ENCODE measurements at regions not wholly inside any gene's neighbourhood (a gene's known extent, or its start where the extent isn't known, plus 50 kb on each side); places are given as distances from the start of the nearest gene placed in this dataset.
A peak's percentile ranks its signal among the peaks of the same experiment; 100 is the strongest.

DNA sequence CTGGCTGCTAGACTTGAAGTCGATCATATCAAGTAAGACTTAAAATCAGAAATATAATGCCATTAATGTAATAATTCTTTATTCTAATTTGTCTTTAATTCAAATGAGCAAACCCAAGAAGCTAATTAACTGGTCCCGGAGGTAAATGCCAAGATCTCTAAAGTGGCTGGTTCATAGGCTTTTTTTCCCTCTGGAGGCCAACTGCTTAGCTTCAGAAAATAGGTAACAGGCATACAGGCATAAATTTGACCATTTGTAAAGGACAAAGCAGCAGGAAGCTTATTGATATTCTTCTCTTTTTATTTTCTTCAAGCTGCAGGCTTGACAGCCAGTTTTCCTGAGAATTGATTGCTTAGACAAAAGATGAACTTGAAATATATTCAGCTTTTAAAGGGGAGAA, 158.6 kb upstream of the RAP2B start:
- DNase-seq (ENCODE audit: low read depth in 1 of 2, low spot score in 1 of 2), result no peak
- Histone ChIP-seq H3K27me3 (ENCODE audit: insufficient read depth, poor library complexity, severe bottlenecking) (no peaks in the 10 kb centered on the region), H3K4me3 (replicated peaks; ENCODE audit: insufficient read depth, low read length) (no peak overlapping the region), H3K27ac (replicated peaks) (no peak overlapping the region)
- TF ChIP-seq, protein P1, sequence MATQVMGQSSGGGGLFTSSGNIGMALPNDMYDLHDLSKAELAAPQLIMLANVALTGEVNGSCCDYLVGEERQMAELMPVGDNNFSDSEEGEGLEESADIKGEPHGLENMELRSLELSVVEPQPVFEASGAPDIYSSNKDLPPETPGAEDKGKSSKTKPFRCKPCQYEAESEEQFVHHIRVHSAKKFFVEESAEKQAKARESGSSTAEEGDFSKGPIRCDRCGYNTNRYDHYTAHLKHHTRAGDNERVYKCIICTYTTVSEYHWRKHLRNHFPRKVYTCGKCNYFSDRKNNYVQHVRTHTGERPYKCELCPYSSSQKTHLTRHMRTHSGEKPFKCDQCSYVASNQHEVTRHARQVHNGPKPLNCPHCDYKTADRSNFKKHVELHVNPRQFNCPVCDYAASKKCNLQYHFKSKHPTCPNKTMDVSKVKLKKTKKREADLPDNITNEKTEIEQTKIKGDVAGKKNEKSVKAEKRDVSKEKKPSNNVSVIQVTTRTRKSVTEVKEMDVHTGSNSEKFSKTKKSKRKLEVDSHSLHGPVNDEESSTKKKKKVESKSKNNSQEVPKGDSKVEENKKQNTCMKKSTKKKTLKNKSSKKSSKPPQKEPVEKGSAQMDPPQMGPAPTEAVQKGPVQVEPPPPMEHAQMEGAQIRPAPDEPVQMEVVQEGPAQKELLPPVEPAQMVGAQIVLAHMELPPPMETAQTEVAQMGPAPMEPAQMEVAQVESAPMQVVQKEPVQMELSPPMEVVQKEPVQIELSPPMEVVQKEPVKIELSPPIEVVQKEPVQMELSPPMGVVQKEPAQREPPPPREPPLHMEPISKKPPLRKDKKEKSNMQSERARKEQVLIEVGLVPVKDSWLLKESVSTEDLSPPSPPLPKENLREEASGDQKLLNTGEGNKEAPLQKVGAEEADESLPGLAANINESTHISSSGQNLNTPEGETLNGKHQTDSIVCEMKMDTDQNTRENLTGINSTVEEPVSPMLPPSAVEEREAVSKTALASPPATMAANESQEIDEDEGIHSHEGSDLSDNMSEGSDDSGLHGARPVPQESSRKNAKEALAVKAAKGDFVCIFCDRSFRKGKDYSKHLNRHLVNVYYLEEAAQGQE (IDR thresholded peaks at IDR 0.05; ENCODE audit: insufficient replicate concordance, low read depth), result no peak
- TF ChIP-seq GABPA (IDR thresholded peaks at IDR 0.05; ENCODE audit: low read depth), result no peak
- no peak for TF ChIP-seq POLR2AphosphoS5 (IDR thresholded peaks at IDR 0.05; ENCODE audit: low read depth)
- no peak for TF ChIP-seq SPI1 (IDR thresholded peaks at IDR 0.05; ENCODE audit: borderline replicate concordance, low read depth)
- TF ChIP-seq, protein P2, sequence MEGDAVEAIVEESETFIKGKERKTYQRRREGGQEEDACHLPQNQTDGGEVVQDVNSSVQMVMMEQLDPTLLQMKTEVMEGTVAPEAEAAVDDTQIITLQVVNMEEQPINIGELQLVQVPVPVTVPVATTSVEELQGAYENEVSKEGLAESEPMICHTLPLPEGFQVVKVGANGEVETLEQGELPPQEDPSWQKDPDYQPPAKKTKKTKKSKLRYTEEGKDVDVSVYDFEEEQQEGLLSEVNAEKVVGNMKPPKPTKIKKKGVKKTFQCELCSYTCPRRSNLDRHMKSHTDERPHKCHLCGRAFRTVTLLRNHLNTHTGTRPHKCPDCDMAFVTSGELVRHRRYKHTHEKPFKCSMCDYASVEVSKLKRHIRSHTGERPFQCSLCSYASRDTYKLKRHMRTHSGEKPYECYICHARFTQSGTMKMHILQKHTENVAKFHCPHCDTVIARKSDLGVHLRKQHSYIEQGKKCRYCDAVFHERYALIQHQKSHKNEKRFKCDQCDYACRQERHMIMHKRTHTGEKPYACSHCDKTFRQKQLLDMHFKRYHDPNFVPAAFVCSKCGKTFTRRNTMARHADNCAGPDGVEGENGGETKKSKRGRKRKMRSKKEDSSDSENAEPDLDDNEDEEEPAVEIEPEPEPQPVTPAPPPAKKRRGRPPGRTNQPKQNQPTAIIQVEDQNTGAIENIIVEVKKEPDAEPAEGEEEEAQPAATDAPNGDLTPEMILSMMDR (IDR thresholded peaks at IDR 0.05; ENCODE audit: insufficient read depth, low read length), result no peak

DNA sequence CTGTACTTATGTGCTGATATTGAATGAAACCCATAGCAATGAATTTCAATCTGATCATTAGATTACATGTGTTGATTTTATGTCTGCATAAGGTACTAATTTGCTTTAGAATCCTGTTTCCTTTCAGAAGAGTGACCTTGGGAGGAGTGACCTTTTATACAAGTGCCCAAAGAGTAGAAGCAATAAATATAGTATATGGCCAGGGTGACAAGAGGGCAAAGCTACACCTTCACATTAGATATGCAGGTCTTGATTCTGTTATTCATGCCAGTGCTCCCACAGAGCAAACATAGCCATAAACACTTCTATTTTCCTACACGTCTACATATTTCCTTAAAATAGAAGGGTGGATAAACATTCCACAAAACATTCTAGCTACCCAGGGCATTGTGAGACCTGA, 158.2 kb upstream of the RAP2B start:
- H3K4me3 ChIP-seq (replicated peaks; ENCODE audit: insufficient read depth, low read length), result no peak overlapping the region
- DNase-seq (ENCODE audit: low read depth in 1 of 2, low spot score in 1 of 2), result no peak
- no peak for TF ChIP-seq SPI1 (IDR thresholded peaks at IDR 0.05; ENCODE audit: borderline replicate concordance, low read depth)
- TF ChIP-seq, protein P2 (IDR thresholded peaks at IDR 0.05; ENCODE audit: insufficient read depth, low read length), result no peak

DNA sequence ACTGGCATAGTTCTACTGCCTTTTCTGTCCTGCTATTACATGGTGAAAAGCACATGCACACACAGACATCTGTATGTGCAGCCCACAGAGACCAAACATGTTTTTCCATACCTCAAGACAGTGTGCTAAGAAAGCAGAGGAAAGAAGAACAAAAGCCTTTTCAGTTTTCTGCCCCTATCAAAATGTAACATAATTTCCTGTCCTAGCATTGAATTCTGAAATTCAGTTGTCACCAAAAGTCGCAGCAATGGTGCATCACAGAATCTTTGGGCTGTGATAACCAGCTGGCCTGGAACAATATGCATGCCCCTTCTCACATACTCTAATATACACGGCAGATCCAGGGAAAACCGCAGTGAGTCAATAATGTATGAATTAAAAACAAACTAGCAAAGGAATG, 153.8 kb upstream of the RAP2B start:
- no peak for TF ChIP-seq POLR2AphosphoS5 (IDR thresholded peaks at IDR 0.05; ENCODE audit: low read depth)
- TF ChIP-seq, protein P2 (IDR thresholded peaks at IDR 0.05; ENCODE audit: insufficient read depth, low read length), result no peak
- H3K27me3 ChIP-seq (ENCODE audit: insufficient read depth, poor library complexity, severe bottlenecking), result no peaks in the 10 kb centered on the region

More for the DNA sequence above, 158.2 kb upstream of the RAP2B start:
- Histone ChIP-seq H3K27ac (replicated peaks) (no peak overlapping the region), H3K27me3 (ENCODE audit: insufficient read depth, poor library complexity, severe bottlenecking) (no peaks in the 10 kb centered on the region)

DNA sequence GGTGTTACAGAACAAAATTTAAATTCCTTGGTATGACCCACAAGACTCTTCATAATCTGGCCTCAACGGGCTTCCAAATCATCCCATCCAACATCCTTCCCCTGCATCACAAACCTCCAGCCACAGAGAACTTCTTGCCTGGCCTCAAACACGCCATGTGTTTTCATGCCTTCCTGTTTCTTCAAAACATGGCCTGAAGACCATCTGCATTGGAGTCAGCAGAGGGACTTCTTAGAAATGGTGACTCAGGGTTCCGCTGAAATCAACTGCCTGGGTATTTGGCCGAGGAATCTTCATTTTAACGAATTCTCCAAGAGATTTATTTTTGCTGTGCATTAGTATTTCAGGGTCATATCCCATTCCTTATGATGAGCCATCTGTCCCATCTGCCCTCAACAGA, 138.1 kb upstream of the RAP2B start:
- no peak overlapping the region for H3K27ac ChIP-seq (replicated peaks)
- TF ChIP-seq, protein P2 (IDR thresholded peaks at IDR 0.05; ENCODE audit: insufficient read depth, low read length), result no peak
- TF ChIP-seq POLR2AphosphoS5 (IDR thresholded peaks at IDR 0.05; ENCODE audit: low read depth), result no peak
- peaks cover 3% of the 10 kb centered on the region for H3K27me3 ChIP-seq (ENCODE audit: insufficient read depth, poor library complexity, severe bottlenecking)
- DNase-seq (ENCODE audit: low read depth in 1 of 2, low spot score in 1 of 2), result no peak
- no peak overlapping the region for H3K4me3 ChIP-seq (replicated peaks; ENCODE audit: insufficient read depth, low read length)

More for the DNA sequence above, 153.8 kb upstream of the RAP2B start:
- no peak for DNase-seq (ENCODE audit: low read depth in 1 of 2, low spot score in 1 of 2)
- no peak overlapping the region for H3K27ac ChIP-seq (replicated peaks)
- H3K4me3 ChIP-seq (replicated peaks; ENCODE audit: insufficient read depth, low read length), result no peak overlapping the region

DNA sequence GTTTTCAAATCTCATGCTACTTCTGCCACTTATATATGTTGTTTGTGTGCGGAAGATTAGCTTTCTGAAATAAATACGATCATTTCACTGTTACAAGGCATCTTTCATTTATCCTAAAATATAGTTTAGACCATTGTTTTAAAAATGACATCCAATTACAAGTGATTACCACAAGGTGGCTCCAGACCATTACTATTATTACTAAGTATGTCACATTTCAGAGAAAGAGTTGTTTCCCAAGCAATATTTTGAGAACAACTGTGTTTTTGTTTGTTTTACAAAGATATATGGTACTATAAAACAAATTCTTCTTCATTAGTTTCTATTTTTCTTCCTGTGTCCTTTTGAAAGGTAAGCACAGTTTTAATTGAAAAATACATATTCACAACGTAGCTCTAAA, 136.0 kb upstream of the RAP2B start:
- Histone ChIP-seq H3K27ac (replicated peaks) (no peak overlapping the region), H3K27me3 (ENCODE audit: insufficient read depth, poor library complexity, severe bottlenecking) (peaks cover 3% of the 10 kb centered on the region), H3K4me3 (replicated peaks; ENCODE audit: insufficient read depth, low read length) (no peak overlapping the region)
- no peak for DNase-seq (ENCODE audit: low read depth in 1 of 2, low spot score in 1 of 2)
- TF ChIP-seq, protein P2 (IDR thresholded peaks at IDR 0.05; ENCODE audit: insufficient read depth, low read length), result peak; percentile 10
- no peak for TF ChIP-seq GABPA (IDR thresholded peaks at IDR 0.05; ENCODE audit: low read depth)
